AG09319 (cell line): ENCODE measurements at regions not wholly inside any gene's neighbourhood (a gene's known extent, or its start where the extent isn't known, plus 50 kb on each side); places are given as distances from the start of the nearest gene placed in this dataset.

Source experiments
- DNase-seq: peaks from one replicate; pipeline ENCODE4 v3.0.0-alpha.2; 2010; ENCODE audit warnings: low read depth; ENCODE audit errors: extremely low read depth
- TF ChIP-seq, protein P1 (sequence below): IDR thresholded peaks from 2 replicates; pipeline ENCODE4 v1.5.1; 2011; ENCODE audit warnings: low read depth, mild to moderate bottlenecking, inconsistent platforms, low read length, moderate library complexity

- TF ChIP-seq, protein P1, sequence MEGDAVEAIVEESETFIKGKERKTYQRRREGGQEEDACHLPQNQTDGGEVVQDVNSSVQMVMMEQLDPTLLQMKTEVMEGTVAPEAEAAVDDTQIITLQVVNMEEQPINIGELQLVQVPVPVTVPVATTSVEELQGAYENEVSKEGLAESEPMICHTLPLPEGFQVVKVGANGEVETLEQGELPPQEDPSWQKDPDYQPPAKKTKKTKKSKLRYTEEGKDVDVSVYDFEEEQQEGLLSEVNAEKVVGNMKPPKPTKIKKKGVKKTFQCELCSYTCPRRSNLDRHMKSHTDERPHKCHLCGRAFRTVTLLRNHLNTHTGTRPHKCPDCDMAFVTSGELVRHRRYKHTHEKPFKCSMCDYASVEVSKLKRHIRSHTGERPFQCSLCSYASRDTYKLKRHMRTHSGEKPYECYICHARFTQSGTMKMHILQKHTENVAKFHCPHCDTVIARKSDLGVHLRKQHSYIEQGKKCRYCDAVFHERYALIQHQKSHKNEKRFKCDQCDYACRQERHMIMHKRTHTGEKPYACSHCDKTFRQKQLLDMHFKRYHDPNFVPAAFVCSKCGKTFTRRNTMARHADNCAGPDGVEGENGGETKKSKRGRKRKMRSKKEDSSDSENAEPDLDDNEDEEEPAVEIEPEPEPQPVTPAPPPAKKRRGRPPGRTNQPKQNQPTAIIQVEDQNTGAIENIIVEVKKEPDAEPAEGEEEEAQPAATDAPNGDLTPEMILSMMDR, result no peak
- DNase-seq, result no peak
These were observed 500.0 kb downstream of the NOVA1 start for GRCh38 chr14:26097852-26098251.

- no peak for DNase-seq
- TF ChIP-seq, protein P1, result no peak
These were observed 509.6 kb downstream of the NOVA1 start for GRCh38 chr14:26088275-26088674.

DNA sequence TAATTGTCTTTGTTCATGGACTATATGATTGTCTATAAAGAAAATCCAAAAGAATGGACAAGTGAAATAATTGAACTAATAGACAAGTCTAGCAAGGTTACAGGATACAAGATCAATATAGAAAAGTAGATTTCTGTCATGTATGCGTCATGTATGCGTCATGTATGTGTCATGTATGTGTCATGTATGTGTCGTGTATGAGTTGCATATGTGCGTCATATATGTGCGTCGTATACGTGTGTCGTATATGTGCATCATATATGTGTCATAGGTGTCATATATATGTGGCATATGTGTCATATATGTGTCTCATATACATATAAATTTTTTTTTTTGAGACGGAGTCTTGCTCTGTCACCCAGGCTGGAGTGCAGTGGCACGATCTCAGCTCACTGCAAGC is 516.8 kb downstream of the NOVA1 start:
- no peak for DNase-seq
- TF ChIP-seq, protein P1, result no peak

- TF ChIP-seq, protein P1, result no peak
- no peak for DNase-seq
These were observed 519.3 kb downstream of the NOVA1 start for GRCh38 chr14:26078561-26078960.

GRCh38 chr14:26074892-26075291 is 522.9 kb downstream of the NOVA1 start:
- DNase-seq, result no peak
- TF ChIP-seq, protein P1, result no peak

DNA sequence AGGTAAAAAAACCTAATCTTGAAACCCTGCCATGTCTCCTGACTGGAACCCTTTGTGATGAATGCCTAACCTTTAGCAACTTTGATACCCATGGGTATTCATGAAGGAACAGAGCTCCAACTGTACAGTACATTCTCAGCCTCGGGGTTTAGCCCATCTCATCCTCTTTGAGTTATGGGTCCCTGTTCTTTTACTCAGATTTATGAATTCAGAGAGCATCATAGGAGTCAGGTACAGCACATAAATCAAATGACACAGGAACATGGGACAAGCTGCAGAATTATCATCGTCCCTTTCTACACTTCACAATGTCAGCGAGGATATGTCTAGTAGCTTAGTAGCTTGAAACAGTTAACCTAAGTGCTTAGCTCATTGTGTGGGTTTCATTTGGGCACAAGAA is 527.4 kb downstream of the NOVA1 start:
- DNase-seq, result no peak
- TF ChIP-seq, protein P1, result no peak

DNA sequence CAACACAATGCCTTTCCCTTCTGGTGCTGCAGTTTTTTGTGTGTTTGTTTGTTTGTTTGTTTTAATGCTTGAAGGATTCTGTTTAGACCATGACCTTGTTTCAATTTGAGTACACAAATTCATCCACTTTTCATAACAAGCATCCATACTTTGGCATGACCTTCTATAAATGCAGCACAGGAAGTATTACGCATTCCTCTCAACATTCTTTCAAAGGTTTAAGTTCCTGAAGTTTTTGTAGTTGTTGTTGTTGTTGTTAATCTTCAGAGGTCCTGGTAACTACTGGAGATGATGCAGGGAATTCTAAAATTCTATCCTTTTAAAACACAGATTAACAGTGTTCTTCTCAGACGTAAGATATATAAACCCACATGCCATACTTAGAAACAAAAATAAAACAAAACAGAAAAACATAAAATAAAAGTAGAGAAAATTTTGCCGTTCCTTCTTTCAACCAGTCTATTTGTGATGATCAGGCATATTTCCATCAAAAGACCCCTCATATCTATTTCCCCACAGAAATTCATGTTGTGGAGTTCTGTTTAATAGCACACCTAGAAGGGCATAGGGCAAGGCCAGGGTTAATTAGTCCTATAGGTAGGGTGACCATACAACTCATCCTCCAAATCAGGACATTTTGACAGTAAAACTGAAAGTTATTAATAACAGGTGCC is 529.9 kb downstream of the NOVA1 start:
- DNase-seq, result no peak

More for the DNA sequence above, 529.9 kb downstream of the NOVA1 start:
- TF ChIP-seq, protein P1, result no peak
